ENCODE measurements at regions not wholly inside any gene's neighbourhood (a gene's known extent, or its start where the extent isn't known, plus 50 kb on each side); places are given as distances from the start of the nearest gene placed in this dataset.

DNA sequence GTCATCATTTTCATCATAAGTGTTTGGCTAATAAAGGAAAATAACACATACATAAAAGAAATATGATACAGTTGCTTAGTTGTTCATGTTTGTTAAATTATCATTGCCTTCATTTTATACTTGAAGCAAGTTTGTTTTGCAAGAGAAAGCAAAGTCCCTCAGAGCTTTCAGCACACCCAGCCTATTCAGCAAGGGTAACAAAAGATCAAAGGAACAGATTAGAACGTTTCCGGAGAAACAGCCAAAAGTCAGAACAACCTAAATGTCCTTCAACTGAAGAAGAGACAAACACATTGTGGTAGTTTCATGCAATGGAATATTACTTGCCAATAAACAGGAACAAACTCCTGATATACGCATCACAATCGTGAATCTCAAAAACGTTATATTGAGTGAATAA is 380.7 kb downstream of the MZT1 start:
- Mint-ChIP-seq H3K27ac (no peak overlapping the region), H3K36me3 (no peaks in the 10 kb centered on the region), H3K27me3 (no peaks in the 10 kb centered on the region), H3K4me1 (no peaks in the 10 kb centered on the region), H3K9me3 (peaks cover 3 to 7% (median 4%) of the 10 kb centered on the region in 3 donors), H3K4me3 (no peak overlapping the region)
- Histone ChIP-seq H3K4me1 (ENCODE audit: control insufficient read depth in 1 of 2, extremely low read depth in 1 of 2, insufficient read depth in 2 of 2, low read length in 2 of 2) (no peaks in the 10 kb centered on the region), H3K27me3 (replicated peaks in 1 of 2; ENCODE audit: control insufficient read depth in 2 of 2, extremely low read depth in 1 of 2, insufficient read depth in 2 of 2, low read length in 1 of 2) (no peaks in the 10 kb centered on the region), H3K27ac (ENCODE audit: low read length) (no peak overlapping the region), H3K4me3 (ENCODE audit: control insufficient read depth in 1 of 2, extremely low read depth in 1 of 2, low read length in 1 of 2) (no peak overlapping the region), H3K36me3 (ENCODE audit: control insufficient read depth in 2 of 2, extremely low read depth in 1 of 2, insufficient read depth in 1 of 2, low read length in 1 of 2) (no peaks in the 10 kb centered on the region), H3K9me3 (no peaks in the 10 kb centered on the region)
- DNase-seq (no peak), ATAC-seq (replicated peaks in 1 of 4) (no peak)
- CTCF ChIA-PET, result no interaction called here
- POLR2A ChIA-PET, result no interaction called here
- no CpG with 5 or more reads among the region's 5 CpGs for WGBS (ENCODE audit: insufficient coverage)

DNA sequence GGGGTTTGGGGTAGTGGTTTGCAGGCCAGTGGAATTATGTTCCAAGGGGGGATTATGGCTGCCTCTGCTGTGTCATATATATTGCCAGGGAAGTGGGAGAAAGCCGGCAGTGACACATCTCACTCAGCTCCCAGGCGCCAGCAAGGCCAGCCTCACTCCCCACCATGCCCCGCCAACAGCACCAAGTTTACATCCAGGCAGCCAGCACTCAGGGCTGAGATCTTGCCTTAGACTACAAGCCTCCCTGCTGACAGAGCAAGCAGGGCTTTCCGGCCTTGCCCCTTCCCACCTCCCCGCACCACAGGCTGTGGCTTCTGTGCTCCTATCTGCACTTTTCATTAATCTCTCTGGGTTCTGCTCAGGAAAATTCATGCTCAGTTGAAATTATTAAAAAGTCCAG is 385.1 kb downstream of the MZT1 start:
- Histone ChIP-seq H3K27ac (ENCODE audit: low read length) (no peak overlapping the region), H3K4me3 (ENCODE audit: control insufficient read depth in 1 of 2, extremely low read depth in 1 of 2, low read length in 1 of 2) (no peak overlapping the region), H3K4me1 (ENCODE audit: control insufficient read depth in 1 of 2, extremely low read depth in 1 of 2, insufficient read depth in 2 of 2, low read length in 2 of 2) (no peaks in the 10 kb centered on the region), H3K27me3 (replicated peaks in 1 of 2; ENCODE audit: control insufficient read depth in 2 of 2, extremely low read depth in 1 of 2, insufficient read depth in 2 of 2, low read length in 1 of 2) (no peaks in the 10 kb centered on the region), H3K9me3 (no peaks in the 10 kb centered on the region), H3K36me3 (ENCODE audit: control insufficient read depth in 2 of 2, extremely low read depth in 1 of 2, insufficient read depth in 1 of 2, low read length in 1 of 2) (no peaks in the 10 kb centered on the region)
- ChIA-PET POLR2A (no interaction called here), CTCF (interaction anchor here in 1 of 2 donors (0.6 kb wide), 1 partner anchor 55 kb away, joined by 3 read pairs; no protein-coding TSS in a partner anchor)
- no peaks in the 10 kb centered on the region for H3K27me3 Mint-ChIP-seq
- ATAC-seq (replicated peaks in 1 of 4), result no peak
- no peaks in the 10 kb centered on the region for H3K36me3 Mint-ChIP-seq
- no peak for DNase-seq
- peaks cover 4 to 7% (median 4%) of the 10 kb centered on the region in 3 donors for H3K9me3 Mint-ChIP-seq
- 98% methylated on average over 5 of the region's 5 CpGs for WGBS (ENCODE audit: insufficient coverage)
- no peaks in the 10 kb centered on the region for H3K4me1 Mint-ChIP-seq
- H3K27ac Mint-ChIP-seq, result no peak overlapping the region
- H3K4me3 Mint-ChIP-seq, result no peak overlapping the region

DNA sequence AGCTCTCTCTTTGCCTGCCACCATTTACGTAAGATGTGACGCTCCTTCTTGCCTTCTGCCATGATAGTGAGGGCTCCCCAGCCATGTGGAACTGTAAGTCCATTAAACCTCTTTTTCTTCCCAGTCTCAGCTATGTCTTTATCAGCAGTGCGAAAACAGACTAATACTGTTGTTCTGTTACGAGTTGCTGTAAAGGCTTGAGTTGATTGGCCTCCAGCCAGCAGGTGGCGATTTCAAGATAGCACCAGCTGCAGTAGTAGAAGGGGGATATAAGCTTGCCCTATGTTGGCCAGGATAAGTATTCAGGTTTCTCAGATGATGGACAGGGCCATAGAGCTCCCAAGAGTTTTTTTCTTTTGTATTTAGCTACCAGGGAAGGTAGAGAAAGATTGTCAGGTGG is 385.5 kb downstream of the MZT1 start:
- ATAC-seq (replicated peaks in 1 of 4) (no peak), DNase-seq (no peak)
- Histone ChIP-seq H3K27me3 (replicated peaks in 1 of 2; ENCODE audit: control insufficient read depth in 2 of 2, extremely low read depth in 1 of 2, insufficient read depth in 2 of 2, low read length in 1 of 2) (no peaks in the 10 kb centered on the region), H3K4me1 (ENCODE audit: control insufficient read depth in 1 of 2, extremely low read depth in 1 of 2, insufficient read depth in 2 of 2, low read length in 2 of 2) (no peaks in the 10 kb centered on the region), H3K36me3 (ENCODE audit: control insufficient read depth in 2 of 2, extremely low read depth in 1 of 2, insufficient read depth in 1 of 2, low read length in 1 of 2) (no peaks in the 10 kb centered on the region), H3K4me3 (ENCODE audit: control insufficient read depth in 1 of 2, extremely low read depth in 1 of 2, low read length in 1 of 2) (no peak overlapping the region), H3K27ac (ENCODE audit: low read length) (no peak overlapping the region), H3K9me3 (no peaks in the 10 kb centered on the region)
- Mint-ChIP-seq H3K4me1 (no peaks in the 10 kb centered on the region), H3K9me3 (peaks cover 4 to 7% (median 4%) of the 10 kb centered on the region in 3 donors), H3K27ac (no peak overlapping the region), H3K27me3 (no peaks in the 10 kb centered on the region), H3K4me3 (no peak overlapping the region), H3K36me3 (no peaks in the 10 kb centered on the region)
- ChIA-PET POLR2A (no interaction called here), CTCF (interaction anchor here in 1 of 2 donors (0.6 kb wide), 1 partner anchor 55 kb away, joined by 3 read pairs; no protein-coding TSS in a partner anchor)
- WGBS (ENCODE audit: insufficient coverage), result 96% methylated on average over 2 of the region's 5 CpGs

DNA sequence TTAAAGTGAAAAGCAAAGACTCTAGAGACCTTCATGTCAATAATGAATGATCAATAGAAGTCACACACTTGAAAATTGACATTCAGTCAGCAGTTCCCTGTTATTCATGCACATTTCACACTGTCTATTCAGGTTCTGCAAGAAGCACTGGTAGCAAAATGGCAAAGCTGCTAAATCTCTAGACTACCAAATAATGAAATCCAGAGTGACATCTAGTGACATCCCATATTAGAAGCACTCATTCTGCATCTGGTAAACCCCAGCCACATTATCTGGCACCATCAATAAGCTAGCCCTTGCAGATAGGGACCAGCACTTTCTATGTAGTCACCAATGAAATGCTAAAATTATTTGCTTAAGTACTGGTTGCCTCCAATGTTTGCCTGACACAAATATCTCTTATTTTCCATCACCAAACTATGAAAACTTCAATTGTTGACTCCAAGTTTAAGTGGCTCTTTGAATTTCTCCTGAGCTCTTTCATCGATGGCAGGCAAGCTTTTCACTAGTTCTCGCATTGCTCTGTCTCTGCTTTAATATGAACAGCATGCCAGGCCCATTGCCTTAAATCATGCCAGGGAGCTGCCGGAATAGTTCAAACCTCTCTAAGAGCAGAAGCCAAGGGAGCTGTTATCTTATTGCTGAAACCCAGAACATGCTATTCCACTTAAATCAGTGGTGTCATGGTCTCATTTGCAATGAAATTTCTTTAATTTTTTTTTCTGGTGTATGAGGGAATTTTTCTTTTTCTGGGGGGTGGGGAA is 409.9 kb downstream of the MZT1 start:
- Mint-ChIP-seq H3K27me3 (no peaks in the 10 kb centered on the region), H3K4me3 (no peak overlapping the region), H3K9me3 (no peaks in the 10 kb centered on the region), H3K4me1 (no peaks in the 10 kb centered on the region), H3K36me3 (no peaks in the 10 kb centered on the region), H3K27ac (no peak overlapping the region)
- Histone ChIP-seq H3K36me3 (ENCODE audit: control insufficient read depth in 2 of 2, extremely low read depth in 1 of 2, insufficient read depth in 1 of 2, low read length in 1 of 2) (no peaks in the 10 kb centered on the region), H3K4me3 (ENCODE audit: control insufficient read depth in 1 of 2, extremely low read depth in 1 of 2, low read length in 1 of 2) (no peak overlapping the region), H3K9me3 (no peaks in the 10 kb centered on the region), H3K27ac (ENCODE audit: low read length) (no peak overlapping the region), H3K27me3 (replicated peaks in 1 of 2; ENCODE audit: control insufficient read depth in 2 of 2, extremely low read depth in 1 of 2, insufficient read depth in 2 of 2, low read length in 1 of 2) (no peaks in the 10 kb centered on the region), H3K4me1 (ENCODE audit: control insufficient read depth in 1 of 2, extremely low read depth in 1 of 2, insufficient read depth in 2 of 2, low read length in 2 of 2) (no peaks in the 10 kb centered on the region)
- ChIA-PET POLR2A (no interaction called here), CTCF (no interaction called here)
- DNase-seq (no peak), ATAC-seq (replicated peaks in 1 of 4) (no peak)
- WGBS (ENCODE audit: insufficient coverage), result 80% methylated on average over 1 of the region's 3 CpGs

DNA sequence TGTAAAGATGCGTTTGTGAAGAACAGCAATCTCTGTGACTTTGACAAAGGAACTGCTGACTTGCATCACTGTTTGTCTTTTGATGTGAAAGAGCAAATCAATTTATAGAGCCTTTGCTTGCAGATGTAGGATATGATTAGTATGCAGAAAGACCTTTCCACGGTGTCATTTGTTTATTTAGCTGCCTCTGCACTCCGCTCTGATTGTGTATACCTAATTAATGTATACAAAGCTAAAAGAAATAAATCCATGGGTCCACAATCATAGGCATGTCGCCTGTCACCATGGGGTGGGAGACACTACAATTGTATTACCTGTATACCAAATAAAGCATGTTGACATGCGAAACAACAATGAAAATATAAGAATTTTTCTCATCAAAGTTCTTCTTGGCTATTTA is 410.7 kb downstream of the MZT1 start:
- H3K27ac ChIP-seq (ENCODE audit: low read length), result no peak overlapping the region
- H3K4me3 ChIP-seq (ENCODE audit: control insufficient read depth in 1 of 2, extremely low read depth in 1 of 2, low read length in 1 of 2), result no peak overlapping the region
- ChIA-PET CTCF (no interaction called here), POLR2A (no interaction called here)
- H3K27me3 ChIP-seq (replicated peaks in 1 of 2; ENCODE audit: control insufficient read depth in 2 of 2, extremely low read depth in 1 of 2, insufficient read depth in 2 of 2, low read length in 1 of 2), result no peaks in the 10 kb centered on the region
- H3K27ac Mint-ChIP-seq, result no peak overlapping the region
- H3K27me3 Mint-ChIP-seq, result no peaks in the 10 kb centered on the region
- no peaks in the 10 kb centered on the region for H3K9me3 Mint-ChIP-seq
- no peaks in the 10 kb centered on the region for H3K36me3 Mint-ChIP-seq
- no peaks in the 10 kb centered on the region for H3K36me3 ChIP-seq (ENCODE audit: control insufficient read depth in 2 of 2, extremely low read depth in 1 of 2, insufficient read depth in 1 of 2, low read length in 1 of 2)
- WGBS (ENCODE audit: insufficient coverage), result 83% methylated on average over 1 of the region's 5 CpGs
- H3K4me3 Mint-ChIP-seq, result no peak overlapping the region
- ATAC-seq (replicated peaks in 1 of 4) (no peak), DNase-seq (no peak)
- no peaks in the 10 kb centered on the region for H3K9me3 ChIP-seq
- H3K4me1 Mint-ChIP-seq, result no peaks in the 10 kb centered on the region
- H3K4me1 ChIP-seq (ENCODE audit: control insufficient read depth in 1 of 2, extremely low read depth in 1 of 2, insufficient read depth in 2 of 2, low read length in 2 of 2), result no peaks in the 10 kb centered on the region

DNA sequence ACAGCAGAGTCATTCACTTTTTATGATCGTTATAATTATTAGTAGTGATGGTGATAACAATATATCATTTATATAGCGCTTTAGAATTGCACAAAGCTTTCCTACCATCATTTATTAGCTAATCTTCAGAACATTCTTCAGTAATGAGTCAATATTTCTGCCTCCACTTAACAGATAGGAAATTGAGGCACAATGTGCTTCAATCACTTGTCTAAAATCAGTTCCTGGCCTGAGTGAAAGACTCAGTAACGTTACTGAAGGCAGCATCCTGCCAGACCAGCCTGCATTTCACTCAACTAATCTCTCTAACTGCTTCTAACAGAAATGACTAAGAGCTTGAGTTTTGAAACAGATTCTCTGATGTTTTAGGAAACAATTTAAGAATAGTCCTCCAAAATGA is 412.1 kb downstream of the MZT1 start:
- ATAC-seq (replicated peaks in 1 of 4), result no peak
- Histone ChIP-seq H3K9me3 (no peaks in the 10 kb centered on the region), H3K4me1 (ENCODE audit: control insufficient read depth in 1 of 2, extremely low read depth in 1 of 2, insufficient read depth in 2 of 2, low read length in 2 of 2) (no peaks in the 10 kb centered on the region), H3K27me3 (replicated peaks in 1 of 2; ENCODE audit: control insufficient read depth in 2 of 2, extremely low read depth in 1 of 2, insufficient read depth in 2 of 2, low read length in 1 of 2) (no peaks in the 10 kb centered on the region), H3K4me3 (ENCODE audit: control insufficient read depth in 1 of 2, extremely low read depth in 1 of 2, low read length in 1 of 2) (no peak overlapping the region), H3K27ac (ENCODE audit: low read length) (no peak overlapping the region), H3K36me3 (ENCODE audit: control insufficient read depth in 2 of 2, extremely low read depth in 1 of 2, insufficient read depth in 1 of 2, low read length in 1 of 2) (no peaks in the 10 kb centered on the region)
- DNase-seq, result no peak
- Mint-ChIP-seq H3K4me1 (no peaks in the 10 kb centered on the region), H3K27me3 (no peaks in the 10 kb centered on the region), H3K27ac (no peak overlapping the region), H3K4me3 (no peak overlapping the region), H3K36me3 (no peaks in the 10 kb centered on the region), H3K9me3 (no peaks in the 10 kb centered on the region)
- ChIA-PET POLR2A (no interaction called here), CTCF (no interaction called here)
- 80% methylated on average over 1 of the region's 3 CpGs for WGBS (ENCODE audit: insufficient coverage)

DNA sequence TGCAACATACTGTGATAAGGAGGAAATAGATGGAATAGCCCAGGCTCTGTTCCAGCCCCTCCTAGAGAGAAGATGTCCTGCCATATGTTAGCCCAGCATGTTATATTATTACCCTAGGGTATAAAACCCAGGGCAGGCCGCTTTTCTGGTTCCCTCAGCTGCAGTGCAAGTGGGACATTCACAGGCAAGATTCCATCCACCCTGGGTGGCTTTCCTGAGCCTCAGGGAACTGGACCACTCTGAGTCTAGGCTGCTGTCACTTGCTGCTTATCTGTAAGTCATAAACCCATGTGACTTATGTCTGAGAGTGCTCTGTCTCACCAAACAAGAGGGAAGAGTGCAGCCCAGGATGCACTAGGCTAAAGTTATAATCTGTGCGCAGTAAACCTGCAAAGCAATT is 413.2 kb downstream of the MZT1 start:
- POLR2A ChIA-PET, result no interaction called here
- 57% methylated on average over 1 of the region's 2 CpGs for WGBS (ENCODE audit: insufficient coverage)
- no peak overlapping the region for H3K27ac Mint-ChIP-seq

More for the DNA sequence above, 413.2 kb downstream of the MZT1 start:
- Histone ChIP-seq H3K4me3 (ENCODE audit: control insufficient read depth in 1 of 2, extremely low read depth in 1 of 2, low read length in 1 of 2) (no peak overlapping the region), H3K9me3 (no peaks in the 10 kb centered on the region), H3K36me3 (ENCODE audit: control insufficient read depth in 2 of 2, extremely low read depth in 1 of 2, insufficient read depth in 1 of 2, low read length in 1 of 2) (no peaks in the 10 kb centered on the region), H3K27ac (ENCODE audit: low read length) (no peak overlapping the region), H3K4me1 (ENCODE audit: control insufficient read depth in 1 of 2, extremely low read depth in 1 of 2, insufficient read depth in 2 of 2, low read length in 2 of 2) (no peaks in the 10 kb centered on the region), H3K27me3 (replicated peaks in 1 of 2; ENCODE audit: control insufficient read depth in 2 of 2, extremely low read depth in 1 of 2, insufficient read depth in 2 of 2, low read length in 1 of 2) (no peaks in the 10 kb centered on the region)
- Mint-ChIP-seq H3K4me3 (no peak overlapping the region), H3K36me3 (no peaks in the 10 kb centered on the region), H3K9me3 (no peaks in the 10 kb centered on the region), H3K4me1 (no peaks in the 10 kb centered on the region), H3K27me3 (no peaks in the 10 kb centered on the region)
- CTCF ChIA-PET, result no interaction called here
- no peak for ATAC-seq (replicated peaks in 1 of 4)
- no peak for DNase-seq
